IMR-90 (cell line): ENCODE measurements at regions not wholly inside any gene's neighbourhood (a gene's known extent, or its start where the extent isn't known, plus 50 kb on each side); places are given as distances from the start of the nearest gene placed in this dataset.

ENCODE experiments used
- POLR2A ChIP-seq: IDR thresholded peaks from 2 replicates; pipeline ENCODE4 v1.6.1; 2012; ENCODE audit warnings: mild to moderate bottlenecking, low read depth, low read length
- TF ChIP-seq, protein P1 (sequence below): conservative IDR thresholded peaks from 2 replicates; pipeline ENCODE4 v1.5.1; 2012; ENCODE audit warnings: mild to moderate bottlenecking, low read depth, low read length, improper control_type of control experiment

DNA sequence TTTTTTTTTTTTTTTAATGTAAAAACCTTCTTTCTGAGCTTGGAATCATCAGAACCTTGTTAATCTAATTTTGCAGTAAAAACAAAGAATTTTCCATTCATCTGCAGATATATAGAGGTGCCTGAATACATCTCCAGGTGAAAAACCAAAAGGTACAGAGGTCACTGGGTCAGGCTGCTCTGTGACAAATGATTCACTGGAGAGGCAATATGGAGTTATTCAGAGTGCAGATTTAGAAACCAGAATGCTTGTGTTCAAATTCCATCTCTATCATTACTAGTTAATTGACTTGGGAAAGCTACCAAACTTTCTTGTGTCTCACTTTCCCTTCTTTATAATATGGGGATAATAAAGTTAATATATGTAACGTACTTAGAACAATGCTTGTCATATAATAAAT, 51.5 kb upstream of the C1orf53 start:
- TF ChIP-seq, protein P1, sequence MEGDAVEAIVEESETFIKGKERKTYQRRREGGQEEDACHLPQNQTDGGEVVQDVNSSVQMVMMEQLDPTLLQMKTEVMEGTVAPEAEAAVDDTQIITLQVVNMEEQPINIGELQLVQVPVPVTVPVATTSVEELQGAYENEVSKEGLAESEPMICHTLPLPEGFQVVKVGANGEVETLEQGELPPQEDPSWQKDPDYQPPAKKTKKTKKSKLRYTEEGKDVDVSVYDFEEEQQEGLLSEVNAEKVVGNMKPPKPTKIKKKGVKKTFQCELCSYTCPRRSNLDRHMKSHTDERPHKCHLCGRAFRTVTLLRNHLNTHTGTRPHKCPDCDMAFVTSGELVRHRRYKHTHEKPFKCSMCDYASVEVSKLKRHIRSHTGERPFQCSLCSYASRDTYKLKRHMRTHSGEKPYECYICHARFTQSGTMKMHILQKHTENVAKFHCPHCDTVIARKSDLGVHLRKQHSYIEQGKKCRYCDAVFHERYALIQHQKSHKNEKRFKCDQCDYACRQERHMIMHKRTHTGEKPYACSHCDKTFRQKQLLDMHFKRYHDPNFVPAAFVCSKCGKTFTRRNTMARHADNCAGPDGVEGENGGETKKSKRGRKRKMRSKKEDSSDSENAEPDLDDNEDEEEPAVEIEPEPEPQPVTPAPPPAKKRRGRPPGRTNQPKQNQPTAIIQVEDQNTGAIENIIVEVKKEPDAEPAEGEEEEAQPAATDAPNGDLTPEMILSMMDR: no peak
- TF ChIP-seq POLR2A: no peak
